ENCODE measurements at regions not wholly inside any gene's neighbourhood (a gene's known extent, or its start where the extent isn't known, plus 50 kb on each side); places are given as distances from the start of the nearest gene placed in this dataset.

GRCh38 chr5:93193431-93194347, 387.3 kb downstream of the NR2F1-AS1 start:
- no peak overlapping the region for H3K27ac ChIP-seq (ENCODE audit: low read depth, low read length)
- no peaks in the 10 kb centered on the region for H4K20me1 ChIP-seq (ENCODE audit: control insufficient read depth, insufficient read depth, low read depth, low read length)
- no peaks in the 10 kb centered on the region for H3K36me3 ChIP-seq (ENCODE audit: control insufficient read depth, low read length)
- no peaks in the 10 kb centered on the region for H3K4me1 ChIP-seq (ENCODE audit: control insufficient read depth, low read length)
- no peak overlapping the region for H3K4me2 ChIP-seq (ENCODE audit: low read length)
- no peaks in the 10 kb centered on the region for H3K9me3 ChIP-seq (ENCODE audit: control insufficient read depth, insufficient read depth, low read length)
- no peak overlapping the region for H3K4me3 ChIP-seq (ENCODE audit: low read length)
- no peaks in the 10 kb centered on the region for H3K79me2 ChIP-seq (ENCODE audit: control insufficient read depth, low read length)
- H3K27me3 ChIP-seq (ENCODE audit: control insufficient read depth, low read length), result no peaks in the 10 kb centered on the region
- no peak for TF ChIP-seq CTCF (IDR thresholded peaks at IDR 0.05; ENCODE audit: low read depth, low read length, poor library complexity, severe bottlenecking)
- TF ChIP-seq EZH2phosphoT487 (IDR thresholded peaks at IDR 0.05; ENCODE audit: borderline replicate concordance, low read length), result no peak
- no peaks in the 10 kb centered on the region for H3K9me2 ChIP-seq (replicated peaks; ENCODE audit: control insufficient read depth, low read length)
- H3F3A ChIP-seq (ENCODE audit: control insufficient read depth, insufficient read depth), result no peaks in the 10 kb centered on the region

- Histone ChIP-seq H3K4me3 (ENCODE audit: low read length) (no peak overlapping the region), H3K4me1 (ENCODE audit: control insufficient read depth, low read length) (no peaks in the 10 kb centered on the region), H3K9me3 (ENCODE audit: control insufficient read depth, insufficient read depth, low read length) (no peaks in the 10 kb centered on the region), H3F3A (ENCODE audit: control insufficient read depth, insufficient read depth) (no peaks in the 10 kb centered on the region), H3K27ac (ENCODE audit: low read depth, low read length) (no peak overlapping the region), H3K9me2 (replicated peaks; ENCODE audit: control insufficient read depth, low read length) (no peaks in the 10 kb centered on the region), H3K4me2 (ENCODE audit: low read length) (no peak overlapping the region), H4K20me1 (ENCODE audit: control insufficient read depth, insufficient read depth, low read depth, low read length) (no peaks in the 10 kb centered on the region), H3K36me3 (ENCODE audit: control insufficient read depth, low read length) (no peaks in the 10 kb centered on the region), H3K27me3 (ENCODE audit: control insufficient read depth, low read length) (no peaks in the 10 kb centered on the region), H3K79me2 (ENCODE audit: control insufficient read depth, low read length) (no peaks in the 10 kb centered on the region)
- TF ChIP-seq CTCF (IDR thresholded peaks at IDR 0.05; ENCODE audit: low read depth, low read length, poor library complexity, severe bottlenecking), result no peak
- no peak for TF ChIP-seq EZH2phosphoT487 (IDR thresholded peaks at IDR 0.05; ENCODE audit: borderline replicate concordance, low read length)
Observed at GRCh38 chr5:93192683-93193082, 388.3 kb downstream of the NR2F1-AS1 start.

GRCh38 chr5:93192087-93192486, 388.9 kb downstream of the NR2F1-AS1 start:
- Histone ChIP-seq H3K9me2 (replicated peaks; ENCODE audit: control insufficient read depth, low read length) (no peaks in the 10 kb centered on the region), H3K4me2 (ENCODE audit: low read length) (no peak overlapping the region), H4K20me1 (ENCODE audit: control insufficient read depth, insufficient read depth, low read depth, low read length) (no peaks in the 10 kb centered on the region), H3K27ac (ENCODE audit: low read depth, low read length) (no peak overlapping the region), H3K36me3 (ENCODE audit: control insufficient read depth, low read length) (no peaks in the 10 kb centered on the region), H3K79me2 (ENCODE audit: control insufficient read depth, low read length) (no peaks in the 10 kb centered on the region), H3K27me3 (ENCODE audit: control insufficient read depth, low read length) (no peaks in the 10 kb centered on the region), H3K4me3 (ENCODE audit: low read length) (no peak overlapping the region), H3F3A (ENCODE audit: control insufficient read depth, insufficient read depth) (no peaks in the 10 kb centered on the region), H3K4me1 (ENCODE audit: control insufficient read depth, low read length) (no peaks in the 10 kb centered on the region), H3K9me3 (ENCODE audit: control insufficient read depth, insufficient read depth, low read length) (no peaks in the 10 kb centered on the region)
- TF ChIP-seq EZH2phosphoT487 (IDR thresholded peaks at IDR 0.05; ENCODE audit: borderline replicate concordance, low read length) (no peak), CTCF (IDR thresholded peaks at IDR 0.05; ENCODE audit: low read depth, low read length, poor library complexity, severe bottlenecking) (no peak)

Measured in DOHH2 (cell line).